ENCODE measurements at regions not wholly inside any gene's neighbourhood (a gene's known extent, or its start where the extent isn't known, plus 50 kb on each side); places are given as distances from the start of the nearest gene placed in this dataset.
A peak's percentile ranks its signal among the peaks of the same experiment; 100 is the strongest.
"Not testable (repeated sequence)": the region's sequence is repeated elsewhere in the genome, so short reads cannot be mapped to it uniquely, and the experiment has no call there.

GRCh38 chr21:14754682-14755081 lies 208.6 kb upstream of the SAMSN1 start:
- no peak for DNase-seq (ENCODE audit: low read depth)

DNA sequence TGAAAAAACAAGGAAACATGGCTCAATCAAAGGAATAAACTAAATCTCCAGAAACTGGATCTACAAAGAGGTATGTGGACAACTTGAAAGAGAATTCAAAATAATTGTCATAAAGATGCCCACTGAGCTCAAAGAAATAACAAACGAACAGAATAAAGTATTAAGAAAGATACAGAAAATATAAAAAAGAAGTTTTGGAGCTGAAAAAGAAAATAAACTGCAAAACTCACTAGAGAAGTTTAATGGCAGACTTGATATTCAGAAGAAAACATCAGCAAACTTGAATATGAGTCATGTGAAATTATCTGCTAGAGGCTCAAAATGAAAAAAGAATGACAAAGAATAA lies 208.1 kb upstream of the SAMSN1 start:
- no peak for DNase-seq (ENCODE audit: low read depth)

DNA sequence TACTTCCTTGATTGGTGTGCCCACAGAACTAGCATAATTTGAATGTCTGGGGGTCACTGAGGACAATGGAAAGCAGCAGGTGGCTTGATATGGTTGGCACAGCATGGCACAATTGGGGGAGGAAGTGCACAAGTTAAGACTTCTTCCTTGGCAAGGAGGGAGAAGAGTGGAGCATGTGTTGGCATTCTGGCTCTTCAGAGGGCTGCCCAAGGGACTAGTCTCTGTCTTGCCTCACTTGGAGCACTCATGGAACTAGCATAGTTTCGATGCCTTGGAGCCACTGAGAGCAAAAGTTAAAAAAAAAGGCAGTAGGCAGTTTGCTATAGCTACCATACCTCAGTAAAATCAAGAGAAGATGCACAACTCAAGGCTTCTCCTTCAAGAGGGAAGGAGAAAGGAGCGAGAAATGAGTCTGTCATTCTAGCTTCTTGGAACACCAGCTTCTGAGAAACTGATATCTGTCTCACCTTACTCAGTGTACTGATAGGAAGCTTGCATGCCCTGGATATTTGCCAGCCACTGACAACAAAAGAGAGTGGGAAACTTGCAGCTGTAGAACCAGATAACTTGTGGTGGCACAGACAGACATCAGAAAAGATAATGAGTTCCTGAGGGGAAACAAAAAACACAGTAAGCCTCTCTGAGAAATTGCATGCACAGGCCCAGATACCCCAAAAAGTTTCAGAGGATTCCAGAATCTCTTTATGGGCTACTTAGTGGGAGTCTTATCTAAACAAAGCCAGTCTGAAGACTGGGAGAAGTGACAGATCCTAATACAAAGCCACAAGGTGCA lies 207.5 kb upstream of the SAMSN1 start:
- DNase-seq (ENCODE audit: low read depth), result no peak

- DNase-seq (ENCODE audit: low read depth), result no peak
These were observed 207.0 kb upstream of the SAMSN1 start for GRCh38 chr21:14753069-14753465.

GRCh38 chr21:14752345-14752909 lies 206.3 kb upstream of the SAMSN1 start:
- DNase-seq (ENCODE audit: low read depth), result no peak

DNA sequence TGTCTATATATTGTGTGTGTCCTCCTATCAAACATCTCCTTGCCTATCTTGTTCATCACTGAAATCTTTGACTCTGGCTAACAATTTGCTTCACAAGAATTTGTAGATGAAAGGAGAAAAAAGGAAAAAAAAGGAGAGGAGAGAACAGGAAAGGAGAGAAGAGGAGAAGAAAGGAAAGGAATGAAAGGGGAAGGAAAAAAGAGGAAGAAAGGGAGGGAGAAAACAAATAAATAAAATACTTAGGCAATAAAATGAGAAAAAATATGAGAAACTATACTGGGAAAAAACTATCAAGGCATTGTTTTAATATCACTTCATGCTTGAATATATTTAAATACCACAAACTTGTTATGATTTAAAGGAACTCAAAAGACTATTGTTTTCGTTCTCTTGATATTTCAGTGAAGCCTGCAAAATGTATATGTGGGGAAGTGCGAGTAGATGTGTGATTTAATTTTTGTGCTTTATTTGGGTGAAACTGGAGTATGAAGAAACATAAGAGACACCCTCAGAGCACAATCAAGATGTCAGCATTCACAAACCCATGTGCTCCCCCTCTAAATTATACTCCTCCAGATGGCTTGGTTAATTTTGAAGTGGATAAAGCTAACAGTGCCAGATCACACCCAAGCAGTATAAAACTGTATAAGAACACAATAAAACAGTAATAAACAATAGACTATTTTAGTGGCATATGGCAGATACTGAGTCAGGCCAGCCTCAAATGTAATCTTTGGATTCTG lies 205.7 kb upstream of the SAMSN1 start:
- no peak for DNase-seq (ENCODE audit: low read depth)

- DNase-seq (ENCODE audit: low read depth), result no peak
These were observed 204.9 kb upstream of the SAMSN1 start for GRCh38 chr21:14751011-14751410.

GRCh38 chr21:14750041-14750440 lies 203.9 kb upstream of the SAMSN1 start:
- DNase-seq (ENCODE audit: low read depth), result no peak

DNA sequence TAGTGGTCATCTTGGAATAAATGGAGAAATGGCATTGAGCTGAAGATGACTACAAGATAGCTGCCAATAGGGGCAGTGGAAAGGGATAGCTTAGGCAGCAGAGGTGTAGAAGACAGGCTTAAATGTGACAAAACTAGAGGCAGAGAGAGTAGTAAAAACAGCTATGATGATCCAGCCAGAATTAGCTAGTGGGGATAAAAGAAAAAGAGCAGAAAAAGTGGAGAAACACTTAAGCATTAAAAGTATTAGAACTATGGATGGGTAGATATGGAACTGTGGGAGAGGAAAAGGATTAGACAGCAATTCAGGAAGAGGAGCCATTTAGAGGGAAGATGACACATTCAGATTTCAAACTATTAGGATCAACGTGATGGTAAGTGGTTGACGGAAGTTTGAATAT lies 202.5 kb upstream of the SAMSN1 start:
- DNase-seq (ENCODE audit: low read depth), result no peak

DNA sequence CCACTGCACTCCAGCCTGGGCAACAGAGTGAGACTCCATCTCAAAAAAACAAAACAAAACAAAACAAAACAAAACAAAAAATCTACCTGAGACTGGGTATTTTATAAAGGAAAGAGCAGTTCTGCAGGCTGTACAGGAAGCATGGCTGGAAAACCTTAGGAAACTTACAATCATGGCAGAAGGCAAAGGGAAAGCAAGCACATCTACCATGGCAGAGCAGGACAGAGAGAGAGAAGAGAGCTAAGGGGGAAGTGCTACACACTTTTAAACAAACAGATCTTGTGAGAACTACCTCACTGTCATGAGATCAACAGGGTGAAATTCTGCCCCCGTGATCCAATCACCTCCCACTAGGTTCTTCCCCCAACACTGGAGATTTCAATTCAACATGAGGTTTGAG lies 198.3 kb upstream of the SAMSN1 start:
- DNase-seq (ENCODE audit: low read depth), result no peak

GRCh38 chr21:14742119-14742518 lies 196.0 kb upstream of the SAMSN1 start:
- DNase-seq (ENCODE audit: low read depth), result no peak

DNA sequence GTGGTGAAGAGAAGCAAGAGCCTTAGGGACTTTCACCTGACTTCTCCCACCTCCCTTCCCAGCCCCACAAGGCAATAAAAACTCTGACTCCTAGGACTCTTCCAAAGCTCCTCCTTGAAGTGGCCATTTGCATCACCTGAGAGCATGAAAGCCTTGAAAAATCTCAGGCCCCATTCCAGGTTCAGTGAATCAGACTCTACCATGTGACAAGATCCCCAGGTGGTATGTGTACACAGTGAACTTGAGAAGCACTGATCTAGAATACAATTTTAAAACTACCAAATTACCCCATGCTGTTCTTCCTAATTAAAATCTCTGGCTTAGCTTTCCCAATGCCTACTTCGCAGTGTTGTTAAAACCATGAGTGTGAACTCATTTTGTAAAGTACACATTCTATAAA lies 195.1 kb upstream of the SAMSN1 start:
- DNase-seq (ENCODE audit: low read depth), result no peak

DNA sequence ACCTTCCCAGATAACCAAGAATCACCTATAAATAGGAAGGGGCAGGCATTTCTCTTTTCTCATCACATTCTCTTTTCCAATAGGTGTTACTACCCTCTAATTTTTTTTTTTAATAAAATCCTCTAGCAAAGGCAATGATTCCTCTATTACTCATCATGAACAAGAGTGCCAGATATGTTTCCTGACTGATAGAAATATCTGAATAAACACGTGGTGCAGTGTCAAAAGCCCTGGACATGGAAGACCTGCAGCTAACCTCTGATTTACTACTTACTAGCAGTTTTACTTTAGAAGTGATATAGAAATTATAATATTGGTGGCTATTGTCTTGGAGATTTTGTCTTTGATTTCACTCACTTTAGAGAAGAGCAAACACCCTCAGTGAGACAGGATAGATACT lies 194.6 kb upstream of the SAMSN1 start:
- DNase-seq (ENCODE audit: low read depth), result no peak

- no peak for DNase-seq (ENCODE audit: low read depth)
These were observed 194.0 kb upstream of the SAMSN1 start for GRCh38 chr21:14740116-14740515.

GRCh38 chr21:14739590-14739989 lies 193.5 kb upstream of the SAMSN1 start:
- no peak for DNase-seq (ENCODE audit: low read depth)

DNA sequence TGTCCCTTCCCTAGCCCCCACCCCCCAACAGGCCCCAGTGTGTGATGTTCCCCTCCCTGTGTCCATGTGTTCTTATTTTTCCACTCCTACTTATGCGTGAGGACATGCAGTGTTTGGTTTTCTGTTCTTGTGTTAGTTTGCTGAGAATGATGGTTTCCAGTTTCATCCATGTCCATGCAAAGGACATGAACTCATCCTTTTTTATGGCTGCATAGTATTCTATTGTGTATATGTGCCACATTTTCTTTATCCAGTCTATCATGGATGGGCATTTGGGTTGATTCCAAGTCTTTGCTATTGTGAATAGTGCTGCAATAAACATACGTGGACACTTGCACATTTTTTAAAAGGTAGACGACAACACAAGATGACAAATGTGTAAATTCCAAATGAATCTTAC lies 192.5 kb upstream of the SAMSN1 start:
- not testable (repeated sequence) for DNase-seq (ENCODE audit: low read depth)

DNA sequence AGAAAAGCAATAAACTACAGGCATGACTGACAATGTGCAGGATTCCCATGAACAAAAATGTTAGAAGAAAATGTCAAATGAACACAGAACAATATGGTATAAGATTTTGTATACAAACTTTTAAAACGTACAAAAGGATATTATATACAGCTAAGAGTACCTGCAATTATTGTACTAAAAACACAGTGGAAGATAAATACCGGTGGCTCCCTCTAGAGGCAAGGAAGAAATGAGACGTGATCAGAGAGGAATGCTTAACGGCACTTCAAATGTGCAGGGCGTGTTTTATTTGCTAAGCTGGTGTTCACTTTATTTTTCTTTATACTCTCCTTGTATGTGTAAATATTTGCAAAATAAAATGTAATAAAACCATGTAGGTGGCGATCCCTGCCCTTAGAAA lies 191.8 kb upstream of the SAMSN1 start:
- peak; percentile 19 for DNase-seq (ENCODE audit: low read depth)

- no peak for DNase-seq (ENCODE audit: low read depth)
These were observed 191.2 kb upstream of the SAMSN1 start for GRCh38 chr21:14737284-14737691.

GRCh38 chr21:14736672-14737071 lies 190.6 kb upstream of the SAMSN1 start:
- DNase-seq (ENCODE audit: low read depth), result no peak

GRCh38 chr21:14736162-14736561 lies 190.0 kb upstream of the SAMSN1 start:
- DNase-seq (ENCODE audit: low read depth), result no peak

DNA sequence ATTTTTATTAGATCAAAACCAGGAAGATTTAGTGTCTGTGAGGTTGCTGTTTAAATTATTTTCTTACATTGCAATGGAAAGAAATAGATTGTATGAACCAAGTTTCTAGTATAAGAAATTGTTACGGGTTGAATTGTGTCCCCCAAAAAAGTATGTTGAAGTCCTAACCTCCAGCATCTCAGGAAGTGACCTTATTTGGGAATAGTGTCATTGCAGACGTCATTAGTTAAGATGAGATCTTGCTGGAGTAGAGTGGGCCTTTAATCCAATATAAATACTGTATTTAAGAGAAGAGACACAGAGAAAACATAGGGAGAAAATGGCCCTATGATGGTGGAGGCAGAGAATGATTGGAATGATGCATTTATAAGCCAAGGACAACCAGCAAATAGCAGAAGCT lies 188.7 kb upstream of the SAMSN1 start:
- DNase-seq (ENCODE audit: low read depth), result no peak

GRCh38 chr21:14734191-14734590 lies 188.1 kb upstream of the SAMSN1 start:
- DNase-seq (ENCODE audit: low read depth), result no peak

DNA sequence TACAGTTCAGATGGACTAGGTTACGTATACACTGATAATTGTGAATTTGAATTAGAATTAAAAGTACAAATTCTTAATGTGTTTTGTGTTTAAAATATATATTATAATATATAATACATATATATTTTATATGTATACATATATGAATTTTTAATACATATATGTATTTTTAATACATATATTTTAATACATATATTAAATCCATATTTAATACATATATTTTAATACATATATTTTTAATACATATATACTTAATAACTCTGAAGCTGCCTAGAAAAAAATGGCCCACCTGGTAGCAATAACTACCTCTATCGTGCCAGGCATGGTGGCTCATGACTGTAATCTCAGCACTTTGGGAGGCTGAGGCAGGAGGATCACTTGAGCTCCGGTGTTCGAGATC lies 179.1 kb upstream of the SAMSN1 start:
- DNase-seq (ENCODE audit: low read depth), result no peak

Data from EH (cell line).